HG02798 (cell line): ENCODE measurements at regions not wholly inside any gene's neighbourhood (a gene's known extent, or its start where the extent isn't known, plus 50 kb on each side); places are given as distances from the start of the nearest gene placed in this dataset.

Source experiments
- ATAC-seq: cut with Tn5 transposase; IDR thresholded peaks from one replicate; pipeline ENCODE4 v1.9.1; 2021; ENCODE audit warnings: mild to moderate bottlenecking; ENCODE audit not compliant: unreplicated experiment, poor library complexity

DNA sequence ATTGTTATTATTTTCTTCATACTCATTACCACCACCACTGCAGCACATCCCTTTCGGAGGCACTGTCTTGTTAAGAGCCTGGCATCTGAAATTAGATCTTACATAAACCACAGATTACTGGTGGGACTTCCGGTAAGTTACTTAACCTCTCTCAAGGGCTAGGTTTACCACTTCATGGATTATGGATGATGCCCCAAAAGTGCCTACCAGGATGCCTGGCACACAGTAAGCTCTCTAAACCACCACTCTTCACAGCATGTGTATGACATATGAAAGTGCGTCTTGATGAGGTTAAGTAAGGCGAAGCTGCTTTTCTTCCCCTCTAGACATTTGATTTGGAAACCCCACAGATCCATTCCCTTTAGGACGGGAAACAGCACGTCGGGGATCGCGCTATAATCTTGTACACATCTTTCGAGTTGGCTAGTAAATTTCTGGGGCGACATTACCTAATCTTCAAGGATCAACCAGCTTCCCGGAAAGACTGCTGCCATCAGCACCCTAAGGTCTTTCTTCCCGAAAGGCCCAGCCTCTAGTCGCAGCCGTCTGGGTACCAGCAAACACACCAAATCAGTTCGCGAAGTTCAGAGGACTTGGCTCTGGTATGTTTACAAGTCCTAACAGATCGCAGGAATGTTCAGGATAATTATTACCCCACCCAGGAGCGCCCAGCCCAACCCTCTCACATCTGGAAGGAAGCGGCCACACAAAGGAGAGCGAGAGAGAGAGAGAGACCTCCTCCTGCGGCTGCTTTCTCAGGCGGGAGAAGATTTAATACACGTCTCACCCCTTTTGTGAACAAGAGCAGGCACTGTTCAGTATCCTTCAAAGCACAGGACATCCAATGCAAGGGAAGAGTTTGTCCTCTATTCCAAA, 155.1 kb upstream of the FRMD4B start:
- ATAC-seq: no peak

DNA sequence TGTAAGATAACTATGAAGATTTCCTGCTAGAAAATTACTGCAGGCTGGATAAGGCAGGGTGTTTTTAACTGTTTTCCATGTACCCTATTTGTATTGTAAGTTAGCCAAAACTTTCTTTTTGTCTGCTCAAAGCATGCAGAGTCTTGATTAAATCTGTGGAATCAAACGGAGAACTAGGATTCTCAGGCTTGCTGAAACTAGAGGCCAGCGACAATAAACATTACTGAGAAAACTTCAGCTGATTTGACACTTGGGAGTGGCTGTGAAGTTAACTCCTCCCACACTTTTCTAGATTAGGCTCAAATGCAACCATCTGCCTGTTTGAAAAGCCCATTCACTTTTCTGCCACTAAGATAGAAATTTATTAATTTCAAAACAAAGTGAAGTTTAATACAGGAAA, 153.2 kb upstream of the FRMD4B start:
- no peak for ATAC-seq

- ATAC-seq: no peak
Observed at GRCh38 chr3:69538281-69538680, 152.4 kb upstream of the FRMD4B start.

DNA sequence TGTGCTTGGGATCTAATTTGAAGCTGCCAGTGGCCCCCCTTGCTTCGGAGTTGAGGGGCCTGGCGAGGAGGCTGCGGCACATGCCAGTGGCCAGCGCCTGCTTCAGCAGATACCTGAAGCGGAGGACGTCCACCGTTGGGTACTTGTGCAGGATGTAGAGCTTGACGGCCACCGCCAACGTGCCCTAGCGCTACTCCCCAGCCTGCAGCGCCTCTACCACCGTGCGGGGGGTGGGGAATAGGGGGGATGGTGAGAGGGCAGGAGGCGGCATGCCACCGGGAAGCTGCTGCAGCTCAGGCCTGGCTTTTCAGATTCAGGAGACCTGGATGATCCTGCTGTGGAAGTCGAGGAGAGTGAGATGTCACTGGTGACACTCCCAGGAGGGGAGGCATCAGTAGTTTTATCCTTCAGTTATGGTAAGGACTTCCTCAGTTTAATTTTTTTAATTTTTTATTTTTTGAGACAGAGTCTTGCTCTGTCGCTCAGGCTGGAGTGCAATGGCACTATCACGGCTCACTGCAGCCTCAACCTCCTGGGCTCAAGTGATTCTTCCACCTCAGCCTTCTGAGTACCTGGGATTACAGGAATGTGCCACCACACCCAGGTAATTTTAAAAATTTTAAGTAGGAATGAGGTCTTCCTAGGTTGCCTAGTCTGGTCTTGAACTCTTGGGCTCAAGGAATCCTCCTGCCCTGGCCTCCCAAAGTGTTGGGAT, 150.6 kb upstream of the FRMD4B start:
- no peak for ATAC-seq

DNA sequence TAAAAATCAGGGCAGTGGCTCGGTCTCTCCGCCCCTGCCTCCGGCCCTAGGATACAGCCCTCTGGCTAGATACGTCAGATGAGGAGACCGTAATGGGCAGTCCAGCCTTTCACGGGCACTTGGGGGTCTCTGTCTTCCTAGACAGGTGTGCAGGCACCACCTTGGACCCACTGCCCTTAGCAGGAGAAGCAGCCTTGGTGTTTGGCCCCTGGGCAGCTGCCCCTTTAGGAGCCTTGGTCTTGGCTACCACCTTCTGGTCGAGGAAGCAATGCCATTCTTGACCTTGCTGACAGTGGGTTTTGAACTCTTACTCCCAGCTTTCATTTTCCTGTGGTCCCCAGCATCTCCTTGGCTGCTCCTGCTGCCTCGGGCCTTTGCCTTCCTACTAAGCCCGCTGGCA, 149.7 kb upstream of the FRMD4B start:
- ATAC-seq: no peak

- no peak for ATAC-seq
Observed at GRCh38 chr3:69532547-69533224, 146.8 kb upstream of the FRMD4B start.

- ATAC-seq: no peak
Observed at GRCh38 chr3:69531576-69532546, 146.0 kb upstream of the FRMD4B start.

- ATAC-seq: no peak
Observed at GRCh38 chr3:69530554-69530953, 144.7 kb upstream of the FRMD4B start.

DNA sequence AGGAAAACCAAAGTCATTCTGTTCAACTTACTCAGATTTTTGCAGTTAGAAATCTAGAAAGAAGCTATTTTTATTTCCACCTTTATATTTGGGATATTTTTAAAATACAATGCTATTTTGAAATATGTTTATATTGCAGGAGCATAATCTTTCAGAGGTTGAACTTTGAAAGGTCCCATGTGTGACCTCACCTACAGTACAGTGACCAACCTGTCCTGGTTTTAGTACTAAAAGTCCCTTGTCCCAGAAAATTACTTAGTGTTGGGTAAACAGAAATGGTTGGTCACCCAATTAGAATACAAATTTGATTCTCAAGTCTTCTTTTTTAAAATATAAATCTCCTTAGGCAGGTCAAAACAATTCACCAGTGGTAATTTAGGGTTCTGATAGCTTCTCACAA, 141.6 kb upstream of the FRMD4B start:
- no peak for ATAC-seq

DNA sequence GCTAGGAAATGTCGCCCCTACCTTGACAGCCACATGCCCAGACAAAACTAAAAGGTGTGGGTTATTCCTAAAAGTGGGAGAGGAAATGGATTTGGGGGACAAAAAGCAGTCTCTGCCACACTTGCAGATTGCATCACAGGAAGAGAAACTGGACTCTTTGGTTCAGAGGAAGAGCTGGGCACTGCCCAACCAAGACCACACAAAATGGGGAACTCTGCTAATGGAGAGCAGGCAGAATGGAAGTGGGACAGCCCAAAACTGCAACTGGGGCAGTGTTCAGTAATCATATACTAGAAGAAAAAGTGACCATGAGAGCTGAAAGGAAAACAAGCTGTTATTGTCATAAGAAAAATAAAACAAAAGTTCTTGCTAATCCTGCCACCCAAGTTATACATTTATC, 138.9 kb upstream of the FRMD4B start:
- ATAC-seq: no peak

- ATAC-seq: no peak
Observed at GRCh38 chr3:69521286-69521685, 135.4 kb upstream of the FRMD4B start.

GRCh38 chr3:69511361-69511760, 125.5 kb upstream of the FRMD4B start:
- ATAC-seq: no peak

DNA sequence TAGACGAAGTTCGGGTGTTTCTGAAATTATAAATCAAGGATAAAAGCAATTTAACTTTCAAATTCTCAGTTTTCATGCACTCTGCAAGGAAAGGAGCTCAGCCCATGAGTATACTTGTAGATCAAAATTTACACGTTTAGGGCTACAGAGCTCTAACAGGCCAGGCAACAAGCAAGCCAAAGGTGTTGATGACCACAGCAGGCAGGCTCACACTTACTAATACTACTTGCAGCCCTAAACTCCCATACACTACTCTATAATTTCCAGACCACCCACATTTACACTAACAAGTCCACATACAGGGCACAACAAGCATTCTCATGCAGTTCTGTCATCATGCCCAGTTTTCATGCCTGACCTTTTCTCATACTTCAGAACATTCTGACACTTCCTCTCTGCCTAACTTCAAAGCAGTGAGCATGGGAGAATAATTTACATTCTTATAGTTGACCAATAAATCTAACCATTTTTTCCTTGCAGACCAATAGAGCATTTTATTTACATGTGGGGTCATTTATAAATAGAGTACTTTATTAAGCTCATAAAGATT, 124.7 kb upstream of the FRMD4B start:
- no peak for ATAC-seq

GRCh38 chr3:69509288-69509687, 123.4 kb upstream of the FRMD4B start:
- no peak for ATAC-seq

- ATAC-seq: no peak
Observed at GRCh38 chr3:69505770-69506407, 120.0 kb upstream of the FRMD4B start.

GRCh38 chr3:69504232-69504631, 118.3 kb upstream of the FRMD4B start:
- no peak for ATAC-seq

DNA sequence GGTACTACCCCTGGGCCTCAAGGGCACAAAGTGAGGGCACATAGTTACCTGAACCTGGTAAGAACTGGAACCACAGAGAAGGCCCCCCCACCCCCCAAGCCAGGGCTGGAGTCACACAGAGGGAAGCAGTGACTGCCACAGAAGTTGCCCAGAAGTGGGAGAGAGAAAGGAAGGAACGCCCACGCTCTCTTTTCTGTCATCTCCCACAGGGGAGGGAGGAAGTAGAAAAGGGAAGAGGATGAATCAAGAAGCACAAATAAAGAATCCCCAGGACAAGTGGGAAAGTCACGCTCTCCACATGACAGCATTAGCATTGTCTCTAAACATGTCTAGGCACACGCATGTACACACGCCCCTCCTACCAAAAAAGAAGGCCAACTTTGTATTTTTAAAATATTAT, 114.7 kb upstream of the FRMD4B start:
- no peak for ATAC-seq

DNA sequence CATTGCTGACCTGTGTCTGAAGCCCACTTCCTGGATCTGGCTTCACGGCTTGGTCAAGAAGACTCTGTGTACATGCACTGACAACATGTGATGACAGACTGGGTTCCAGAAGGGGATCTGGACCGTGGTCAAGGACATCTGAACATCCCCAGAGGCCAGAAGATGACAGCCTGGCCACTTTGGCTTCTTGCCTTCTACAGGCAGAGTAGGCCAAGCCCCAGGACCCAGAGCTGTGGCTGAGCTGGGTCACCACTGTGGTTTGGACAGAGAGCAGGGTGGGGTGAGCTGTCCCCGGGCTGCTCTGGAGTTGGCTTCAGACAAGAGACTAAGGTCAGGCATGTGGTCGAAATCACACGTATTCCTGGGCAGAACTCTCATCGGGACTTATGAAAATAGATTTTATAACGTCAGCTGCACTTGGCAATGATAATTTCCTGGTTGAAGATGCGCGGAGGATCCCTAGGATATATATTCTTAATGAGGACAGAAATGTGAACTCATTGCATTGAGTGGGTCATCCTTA, 114.1 kb upstream of the FRMD4B start:
- ATAC-seq: no peak

DNA sequence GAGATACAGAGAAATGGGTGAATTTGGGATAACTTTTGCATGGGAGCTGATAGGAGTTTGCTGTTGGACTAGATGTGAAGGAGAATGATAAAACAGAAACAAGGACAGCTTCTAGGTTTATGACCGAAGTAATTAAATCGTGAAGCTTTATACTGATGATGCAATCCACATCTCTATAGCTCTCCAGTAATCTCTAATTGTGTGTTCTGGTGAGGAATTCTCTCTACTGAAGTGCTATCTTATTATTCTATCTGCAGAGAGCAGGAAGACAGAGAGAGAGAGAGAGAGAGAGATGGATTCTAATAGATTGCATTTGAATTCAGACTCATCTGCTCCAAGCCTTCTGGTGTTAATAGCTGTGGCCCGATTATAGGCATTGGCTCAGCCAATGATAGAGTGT, 113.5 kb upstream of the FRMD4B start:
- ATAC-seq: no peak
